ENCODE measurements at regions not wholly inside any gene's neighbourhood (a gene's known extent, or its start where the extent isn't known, plus 50 kb on each side); places are given as distances from the start of the nearest gene placed in this dataset.
A peak's percentile ranks its signal among the peaks of the same experiment; 100 is the strongest.
"Not testable (repeated sequence)": the region's sequence is repeated elsewhere in the genome, so short reads cannot be mapped to it uniquely, and the experiment has no call there.

GRCh38 chr7:149704507-149704906 lies 68.9 kb downstream of the ZNF467 start:
- DNase-seq (ENCODE audit: low read depth), result no peak

DNA sequence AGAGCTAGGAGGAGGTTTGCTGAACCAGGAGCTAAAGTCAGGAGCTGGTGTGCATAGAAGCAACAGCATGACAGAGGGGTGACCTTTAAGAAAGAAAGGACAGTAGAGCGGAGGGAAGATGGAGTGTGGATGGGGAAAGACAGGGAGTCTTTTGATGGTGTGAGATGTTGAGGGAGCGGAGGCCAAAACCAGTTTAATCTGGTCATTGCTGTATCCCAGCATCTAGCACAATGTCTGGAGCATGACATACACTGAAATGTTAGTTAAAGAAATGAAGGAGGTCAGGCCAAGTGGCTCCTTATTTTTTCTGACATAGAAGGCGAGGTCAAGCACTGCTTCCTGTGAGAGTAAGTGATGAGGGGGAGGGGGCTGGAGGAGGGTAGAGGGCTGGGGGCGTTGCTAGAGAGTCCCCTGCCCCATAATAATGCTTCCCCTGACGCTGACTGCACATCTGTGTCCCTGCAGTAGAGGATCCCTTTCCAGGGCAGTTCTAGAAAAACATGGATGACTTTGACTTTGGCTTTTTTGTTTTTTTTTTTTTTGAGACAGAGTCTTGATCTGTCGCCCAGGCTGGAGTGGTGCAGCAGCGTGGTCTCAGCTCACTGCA lies 70.2 kb downstream of the ZNF467 start:
- no peak for TF ChIP-seq CTCF (conservative IDR thresholded peaks at IDR 0.05; ENCODE audit: low read depth, low read length)
- DNase-seq (ENCODE audit: low read depth), result no peak
- H3K4me3 ChIP-seq (ENCODE audit: low read depth, low read length), result no peak overlapping the region

More at GRCh38 chr7:149704507-149704906, 68.9 kb downstream of the ZNF467 start:
- H3K4me3 ChIP-seq (ENCODE audit: low read depth, low read length), result no peak overlapping the region
- TF ChIP-seq CTCF (conservative IDR thresholded peaks at IDR 0.05; ENCODE audit: low read depth, low read length), result no peak

DNA sequence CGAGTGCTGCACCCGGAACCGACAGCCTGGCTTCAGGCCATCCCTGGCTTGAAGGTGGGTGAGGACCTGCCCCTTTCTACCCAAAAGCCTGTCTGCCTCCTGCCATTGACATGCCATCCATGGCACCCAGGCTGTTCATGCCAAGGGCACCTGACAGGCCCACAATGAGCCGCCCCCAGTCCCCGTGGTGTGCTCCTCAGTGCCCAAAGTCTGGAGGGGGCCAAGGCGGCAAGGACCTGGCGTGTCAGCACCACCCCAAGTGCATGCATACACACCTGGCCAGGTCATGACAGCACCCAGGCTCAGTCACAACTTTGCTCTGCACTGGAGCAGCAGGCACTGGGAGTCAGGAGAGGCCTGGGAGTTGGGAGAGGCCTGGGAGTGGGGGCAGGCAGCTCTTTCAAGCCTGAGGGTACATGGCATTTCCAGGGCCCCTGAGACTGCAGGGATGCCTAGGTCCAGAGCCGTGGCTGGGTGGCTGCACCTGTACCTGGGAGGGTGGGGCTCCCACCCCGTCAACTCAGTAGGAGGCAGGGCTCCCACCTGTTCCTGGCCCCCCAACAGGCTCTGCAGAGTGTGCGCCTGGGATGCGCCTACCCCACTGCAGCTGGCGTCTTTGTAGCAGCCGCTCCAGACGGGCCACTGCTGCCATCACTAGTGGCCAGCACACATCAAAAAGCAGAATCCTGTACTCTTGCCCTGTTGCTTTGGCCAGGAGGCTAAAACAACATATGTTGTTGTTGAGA lies 71.7 kb downstream of the ZNF467 start:
- TF ChIP-seq CTCF (conservative IDR thresholded peaks at IDR 0.05; ENCODE audit: low read depth, low read length), result no peak
- no peak for DNase-seq (ENCODE audit: low read depth)
- H3K4me3 ChIP-seq (ENCODE audit: low read depth, low read length), result no peak overlapping the region

GRCh38 chr7:149697767-149698166 lies 75.6 kb downstream of the ZNF467 start:
- H3K4me3 ChIP-seq (ENCODE audit: low read depth, low read length); DNase-seq (ENCODE audit: low read depth): not testable (repeated sequence)

- H3K4me3 ChIP-seq (ENCODE audit: low read depth, low read length), result no peak overlapping the region
- DNase-seq (ENCODE audit: low read depth), result no peak
- TF ChIP-seq CTCF (conservative IDR thresholded peaks at IDR 0.05; ENCODE audit: low read depth, low read length), result no peak
Observed at GRCh38 chr7:149696280-149696679, 77.1 kb downstream of the ZNF467 start.

- no peak for DNase-seq (ENCODE audit: low read depth)
- no peak for TF ChIP-seq CTCF (conservative IDR thresholded peaks at IDR 0.05; ENCODE audit: low read depth, low read length)
- peak overlapping the region; percentile 10 for H3K4me3 ChIP-seq (ENCODE audit: low read depth, low read length)
Observed at GRCh38 chr7:149692557-149692982, 80.8 kb downstream of the ZNF467 start.

GRCh38 chr7:149692056-149692455 lies 81.3 kb downstream of the ZNF467 start:
- DNase-seq (ENCODE audit: low read depth), result no peak
- no peak for TF ChIP-seq CTCF (conservative IDR thresholded peaks at IDR 0.05; ENCODE audit: low read depth, low read length)
- no peak overlapping the region for H3K4me3 ChIP-seq (ENCODE audit: low read depth, low read length)

Measured in epithelial cell of proximal tubule (primary cell).